ENCODE measurements at regions not wholly inside any gene's neighbourhood (a gene's known extent, or its start where the extent isn't known, plus 50 kb on each side); places are given as distances from the start of the nearest gene placed in this dataset.

DNA sequence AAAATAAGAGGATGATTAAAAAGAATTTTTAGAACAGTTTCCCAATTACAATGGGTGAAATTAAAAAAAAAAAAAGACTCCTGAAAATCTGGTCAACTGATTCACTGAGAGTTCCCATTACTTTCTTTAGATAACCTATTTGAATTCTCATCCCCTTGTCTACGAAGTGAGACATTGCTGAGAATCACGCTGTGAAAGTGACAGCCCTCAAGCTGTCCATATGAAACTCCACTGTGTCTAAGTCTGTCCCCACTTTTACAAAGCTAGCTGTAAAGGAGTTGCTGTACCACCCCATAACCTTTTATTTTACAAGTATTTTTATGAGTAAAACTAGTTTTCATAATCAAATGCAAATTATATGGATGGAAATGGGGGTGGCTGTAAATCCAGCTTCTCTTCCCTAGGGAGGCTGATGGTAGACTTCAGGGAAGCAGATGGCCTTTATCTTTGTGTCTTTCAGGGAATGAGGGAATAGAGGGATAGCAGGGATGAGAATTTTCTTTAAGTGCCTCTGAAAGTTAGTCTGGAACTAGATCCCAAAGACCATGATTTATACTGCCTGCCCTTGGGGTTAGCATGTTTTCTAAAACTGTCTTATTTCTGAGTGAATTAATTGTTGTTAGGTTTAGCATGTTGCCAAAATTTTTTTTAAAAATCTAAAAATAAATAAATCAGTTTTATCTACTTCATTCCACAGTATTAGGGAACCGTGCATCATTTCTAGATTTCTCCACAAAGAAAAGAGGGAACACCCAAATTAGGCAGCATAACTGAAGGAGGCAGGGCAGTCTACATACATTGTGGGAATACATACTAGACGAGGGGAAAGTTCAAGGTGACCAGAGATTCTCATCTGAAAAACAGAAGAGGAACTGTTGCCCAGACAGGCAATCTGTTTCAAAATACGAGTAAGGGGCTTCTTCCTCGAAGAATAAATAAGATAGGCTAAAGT is 1219.1 kb downstream of the UQCRFS1 start:
- DNase-seq: no peak
- no peaks in the 10 kb centered on the region for H3K36me3 ChIP-seq (ENCODE audit: insufficient read depth in 1 of 2, low read depth in 1 of 2)
- no peak for ATAC-seq
- no peaks in the 10 kb centered on the region for H3K27me3 ChIP-seq (ENCODE audit: insufficient read depth in 3 of 3, low read length in 2 of 3)
- TF ChIP-seq CTCF (IDR thresholded peaks at IDR 0.05): no peak
- no peaks in the 10 kb centered on the region for H3K9me3 ChIP-seq
- no peak overlapping the region for H3K4me3 ChIP-seq
- intact Hi-C loops (cut with DNase I): no loop called here
- no peaks in the 10 kb centered on the region for H3K4me1 ChIP-seq
- WGBS, 3 donors: 61 to 65% (median 64%) methylated on average over 6 of the region's 6 CpGs
- H3K27ac ChIP-seq: no peak overlapping the region

DNA sequence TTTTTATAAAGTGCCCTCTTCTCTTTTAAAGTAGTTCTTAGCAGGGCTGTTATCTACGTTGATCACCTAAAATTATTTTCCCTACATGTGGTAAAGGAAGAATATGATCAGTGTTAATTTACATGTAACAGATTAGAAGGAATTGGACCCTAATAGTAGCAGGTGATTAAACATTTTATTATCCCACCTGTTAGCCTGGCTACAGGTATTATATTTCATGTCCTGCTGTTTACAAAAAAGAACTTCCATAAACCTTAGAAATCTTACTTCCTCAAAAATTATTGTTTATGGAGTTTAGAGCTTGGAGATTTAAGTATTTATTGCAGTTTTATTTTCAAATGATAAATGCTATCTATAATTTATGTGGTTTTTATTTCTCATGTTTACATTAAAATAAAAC is 1226.7 kb downstream of the UQCRFS1 start:
- H3K27ac ChIP-seq: no peak overlapping the region
- no peaks in the 10 kb centered on the region for H3K36me3 ChIP-seq (ENCODE audit: insufficient read depth in 1 of 2, low read depth in 1 of 2)
- intact Hi-C loops (cut with DNase I): no loop called here
- H3K9me3 ChIP-seq: no peaks in the 10 kb centered on the region
- H3K27me3 ChIP-seq (ENCODE audit: insufficient read depth in 3 of 3, low read length in 2 of 3): no peaks in the 10 kb centered on the region
- no peak overlapping the region for H3K4me3 ChIP-seq
- ATAC-seq: no peak
- no peaks in the 10 kb centered on the region for H3K4me1 ChIP-seq
- no peak for DNase-seq
- no peak for TF ChIP-seq CTCF (IDR thresholded peaks at IDR 0.05)
- WGBS, 3 donors: 44 to 74% (median 74%) methylated on average over 1 of the region's 1 CpG

DNA sequence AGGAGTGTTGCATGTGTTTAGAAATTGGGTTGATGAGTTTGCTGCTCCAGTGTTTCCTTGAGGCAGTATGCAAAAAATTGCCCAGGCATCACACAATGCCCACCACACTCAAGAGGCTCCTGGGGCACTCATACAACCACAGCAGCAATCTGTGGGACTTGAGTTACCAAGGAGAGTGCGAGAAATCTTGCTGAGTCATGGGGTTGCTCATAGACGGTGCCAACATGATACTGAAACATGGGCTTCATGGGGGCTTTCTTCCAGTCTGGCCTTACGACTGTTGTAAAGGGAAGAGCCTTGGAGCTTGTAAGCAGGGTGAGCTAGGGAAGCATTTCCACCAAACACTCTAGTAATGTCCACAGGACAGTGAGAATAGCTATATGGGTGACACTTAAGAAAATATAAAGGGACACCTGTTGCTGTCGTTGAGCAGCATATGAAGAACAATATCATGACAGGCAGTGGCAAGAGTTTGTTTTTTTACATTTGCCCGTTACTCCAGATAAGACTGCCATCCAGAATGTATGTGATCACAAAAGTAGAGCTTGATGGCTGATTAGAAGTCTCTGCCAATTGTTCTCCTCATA is 1237.4 kb downstream of the UQCRFS1 start:
- Histone ChIP-seq H3K27ac (no peak overlapping the region), H3K4me1 (no peaks in the 10 kb centered on the region), H3K27me3 (ENCODE audit: insufficient read depth in 3 of 3, low read length in 2 of 3) (no peaks in the 10 kb centered on the region), H3K9me3 (no peaks in the 10 kb centered on the region), H3K36me3 (ENCODE audit: insufficient read depth in 1 of 2, low read depth in 1 of 2) (no peaks in the 10 kb centered on the region), H3K4me3 (no peak overlapping the region)
- intact Hi-C loops (cut with DNase I): no loop called here
- ATAC-seq (no peak), DNase-seq (no peak)
- TF ChIP-seq CTCF (IDR thresholded peaks at IDR 0.05): no peak
- WGBS, 3 donors: 63 to 74% (median 66%) methylated on average over 5 of the region's 5 CpGs

GRCh38 chr19:27974082-27974513 is 1238.9 kb downstream of the UQCRFS1 start:
- 10 to 19% (median 16%) methylated on average over 2 of the region's 2 CpGs for WGBS, 3 donors
- peak; percentile 30 for TF ChIP-seq CTCF (IDR thresholded peaks at IDR 0.05)
- Histone ChIP-seq H3K27me3 (ENCODE audit: insufficient read depth in 3 of 3, low read length in 2 of 3) (no peaks in the 10 kb centered on the region), H3K36me3 (ENCODE audit: insufficient read depth in 1 of 2, low read depth in 1 of 2) (no peaks in the 10 kb centered on the region), H3K27ac (no peak overlapping the region), H3K4me3 (no peak overlapping the region), H3K4me1 (no peaks in the 10 kb centered on the region), H3K9me3 (no peaks in the 10 kb centered on the region)
- DNase-seq: no peak
- no peak for ATAC-seq
- intact Hi-C loops (cut with DNase I): no loop called here

All from psoas muscle (tissue), 7 donors.